Peyer's patch (tissue), 4 donors: ENCODE measurements at regions not wholly inside any gene's neighbourhood (a gene's known extent, or its start where the extent isn't known, plus 50 kb on each side); places are given as distances from the start of the nearest gene placed in this dataset.

Experiments
- POLR2A ChIP-seq, 2 donors: fragments of 450-650 bp; IDR thresholded peaks; one replicate each; pipeline ENCODE4 v1.5.1; 2017; ENCODE audit warnings: antibody characterized with exemption in 2 of 2, mild to moderate bottlenecking in 2 of 2, moderate library complexity in 2 of 2
- TF ChIP-seq, protein P1 (sequence below), 6 experiments: fragments of 450-650 bp in 4 of 6; fragments of 200-600 bp in 2 of 6; sonication (generic) in 1 of 6; IDR thresholded peaks; one replicate each; pipeline ENCODE4 v1.5.1; 2017 to 2019; ENCODE audit warnings: antibody characterized with exemption in 6 of 6, mild to moderate bottlenecking in 3 of 6, moderate library complexity in 1 of 6

DNA sequence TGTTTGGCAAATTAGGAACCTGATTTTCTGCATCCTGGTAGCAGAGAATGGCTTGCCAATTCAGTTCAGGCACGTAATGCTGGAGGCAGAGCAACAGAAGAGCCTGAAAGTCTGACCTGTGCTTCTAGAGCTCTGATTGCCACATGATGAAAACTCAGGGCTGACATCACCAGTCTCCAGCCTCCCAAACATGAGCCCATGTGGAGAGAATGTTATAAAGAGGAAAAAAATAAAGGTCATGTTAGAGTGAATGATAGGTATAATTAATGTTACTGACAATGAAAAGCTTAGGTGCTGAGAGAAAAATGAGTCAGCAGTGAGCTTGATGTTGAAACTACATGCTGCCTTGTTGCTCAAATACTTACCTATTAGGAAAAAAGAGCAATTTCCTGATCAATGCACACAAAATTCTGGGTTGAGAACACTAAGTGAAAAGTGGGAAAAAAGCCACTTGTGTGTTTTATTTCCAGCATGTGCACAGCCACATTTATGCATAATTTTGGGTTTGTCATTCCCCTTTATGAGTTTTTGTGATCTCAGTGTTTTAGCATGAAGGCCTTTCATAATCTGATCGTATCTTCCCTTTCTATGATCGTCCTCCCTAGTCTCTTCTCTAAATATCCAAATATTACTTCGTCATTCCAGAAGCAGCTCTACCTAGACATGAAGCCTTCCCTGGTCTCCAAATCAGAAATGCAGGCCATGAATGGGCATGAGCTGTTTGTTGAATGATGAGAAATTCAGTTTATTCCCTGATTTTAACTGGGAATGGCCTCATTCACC lies 113.3 kb upstream of the CPEB2 start:
- TF ChIP-seq, protein P1, sequence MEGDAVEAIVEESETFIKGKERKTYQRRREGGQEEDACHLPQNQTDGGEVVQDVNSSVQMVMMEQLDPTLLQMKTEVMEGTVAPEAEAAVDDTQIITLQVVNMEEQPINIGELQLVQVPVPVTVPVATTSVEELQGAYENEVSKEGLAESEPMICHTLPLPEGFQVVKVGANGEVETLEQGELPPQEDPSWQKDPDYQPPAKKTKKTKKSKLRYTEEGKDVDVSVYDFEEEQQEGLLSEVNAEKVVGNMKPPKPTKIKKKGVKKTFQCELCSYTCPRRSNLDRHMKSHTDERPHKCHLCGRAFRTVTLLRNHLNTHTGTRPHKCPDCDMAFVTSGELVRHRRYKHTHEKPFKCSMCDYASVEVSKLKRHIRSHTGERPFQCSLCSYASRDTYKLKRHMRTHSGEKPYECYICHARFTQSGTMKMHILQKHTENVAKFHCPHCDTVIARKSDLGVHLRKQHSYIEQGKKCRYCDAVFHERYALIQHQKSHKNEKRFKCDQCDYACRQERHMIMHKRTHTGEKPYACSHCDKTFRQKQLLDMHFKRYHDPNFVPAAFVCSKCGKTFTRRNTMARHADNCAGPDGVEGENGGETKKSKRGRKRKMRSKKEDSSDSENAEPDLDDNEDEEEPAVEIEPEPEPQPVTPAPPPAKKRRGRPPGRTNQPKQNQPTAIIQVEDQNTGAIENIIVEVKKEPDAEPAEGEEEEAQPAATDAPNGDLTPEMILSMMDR (IDR thresholded peaks at IDR 0.05) = no peak
- no peak for TF ChIP-seq POLR2A (IDR thresholded peaks at IDR 0.05)
